WTC11 (cell line): ENCODE measurements at regions not wholly inside any gene's neighbourhood (a gene's known extent, or its start where the extent isn't known, plus 50 kb on each side); places are given as distances from the start of the nearest gene placed in this dataset.

Experiments
- ATF1 ChIP-seq: sonication (generic); formaldehyde crosslinking; IDR thresholded peaks from 2 replicates; pipeline ENCODE4 v1.8.1; 2023; ENCODE audit warnings: mild to moderate bottlenecking, moderate library complexity, missing genetic modification reagents
- CREB1 ChIP-seq: sonication (generic); formaldehyde crosslinking; IDR thresholded peaks from 2 replicates; pipeline ENCODE4 v1.8.0; 2023; ENCODE audit warnings: mild to moderate bottlenecking, missing genetic modification reagents
- CREM ChIP-seq: sonication (generic); formaldehyde crosslinking; IDR thresholded peaks from 2 replicates; pipeline ENCODE4 v1.8.1; 2022; ENCODE audit warnings: mild to moderate bottlenecking, missing genetic modification reagents, moderate library complexity
- CTCF ChIP-seq: fragments of 200-600 bp; IDR thresholded peaks from 2 replicates; pipeline ENCODE4 v1.8.0; 2022; ENCODE audit warnings: antibody characterized with exemption
- E2F4 ChIP-seq: sonication (generic); formaldehyde crosslinking; IDR thresholded peaks from 2 replicates; pipeline ENCODE4 v1.8.1; 2022; ENCODE audit warnings: low read depth, mild to moderate bottlenecking, moderate library complexity, missing genetic modification reagents, borderline replicate concordance
- ESRRA ChIP-seq: sonication (generic); formaldehyde crosslinking; IDR thresholded peaks from 2 replicates; pipeline ENCODE4 v1.8.1; 2022; ENCODE audit warnings: mild to moderate bottlenecking, missing genetic modification reagents, borderline replicate concordance
- GABPB1 ChIP-seq: sonication (generic); formaldehyde crosslinking; IDR thresholded peaks from 2 replicates; pipeline ENCODE4 v1.8.1; 2023; ENCODE audit warnings: mild to moderate bottlenecking, missing genetic modification reagents
- HMGA2 ChIP-seq: fragments of 250-450 bp; sonication (Bioruptor Pico); IDR thresholded peaks from 2 replicates; pipeline ENCODE4 v1.4.0; 2021; ENCODE audit warnings: mild to moderate bottlenecking, moderate library complexity
- MLX ChIP-seq: sonication (generic); formaldehyde crosslinking; IDR thresholded peaks from 2 replicates; pipeline ENCODE4 v1.8.1; 2023; ENCODE audit warnings: mild to moderate bottlenecking, missing genetic modification reagents, moderate library complexity
- NR1H2 ChIP-seq: sonication (generic); formaldehyde crosslinking; IDR thresholded peaks from 2 replicates; pipeline ENCODE4 v1.9.0; 2021; ENCODE audit warnings: mild to moderate bottlenecking, moderate library complexity, missing genetic modification reagents
- RELA ChIP-seq: sonication (generic); formaldehyde crosslinking; IDR thresholded peaks from 2 replicates; pipeline ENCODE4 v1.8.1; 2022; ENCODE audit warnings: missing genetic modification reagents, mild to moderate bottlenecking, borderline replicate concordance
- TCF7 ChIP-seq: sonication (generic); formaldehyde crosslinking; IDR thresholded peaks from 2 replicates; pipeline ENCODE4 v1.8.0; 2022; ENCODE audit warnings: mild to moderate bottlenecking, low read depth, missing genetic modification reagents, moderate library complexity
- ZNF425 ChIP-seq: fragments of 250-450 bp; sonication (Bioruptor Pico); conservative IDR thresholded peaks from 2 replicates; pipeline ENCODE4 v1.9.0; 2021; ENCODE audit warnings: mild to moderate bottlenecking
- TF ChIP-seq, protein P1 (sequence below): sonication (generic); formaldehyde crosslinking; conservative IDR thresholded peaks from 2 replicates; pipeline ENCODE4 v1.8.1; 2022; ENCODE audit warnings: mild to moderate bottlenecking, missing genetic modification reagents

GRCh38 chr13:44294876-44295275, 78.7 kb upstream of the SERP2 start:
- no peak for TF ChIP-seq RELA (CRISPR knock-in tag)
- TF ChIP-seq HMGA2 (CRISPR knock-in tag): no peak
- no peak for TF ChIP-seq E2F4 (CRISPR knock-in tag)
- no peak for TF ChIP-seq TCF7 (CRISPR knock-in tag)
- TF ChIP-seq, protein P1, sequence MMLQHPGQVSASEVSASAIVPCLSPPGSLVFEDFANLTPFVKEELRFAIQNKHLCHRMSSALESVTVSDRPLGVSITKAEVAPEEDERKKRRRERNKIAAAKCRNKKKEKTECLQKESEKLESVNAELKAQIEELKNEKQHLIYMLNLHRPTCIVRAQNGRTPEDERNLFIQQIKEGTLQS: no peak
- TF ChIP-seq GABPB1 (CRISPR knock-in tag): no peak
- TF ChIP-seq CREM: no peak
- no peak for TF ChIP-seq CTCF
- TF ChIP-seq CREB1 (CRISPR knock-in tag): no peak
- TF ChIP-seq ATF1 (CRISPR knock-in tag): no peak
- TF ChIP-seq NR1H2 (CRISPR knock-in tag): no peak
- TF ChIP-seq ZNF425 (CRISPR knock-in tag): no peak
- no peak for TF ChIP-seq MLX (CRISPR knock-in tag)
- no peak for TF ChIP-seq ESRRA (CRISPR knock-in tag)
